Prostate gland (tissue), 2 donors: ENCODE measurements at regions not wholly inside any gene's neighbourhood (a gene's known extent, or its start where the extent isn't known, plus 50 kb on each side); places are given as distances from the start of the nearest gene placed in this dataset.

Source experiments
- DNase-seq: peaks from one replicate; pipeline ENCODE4 v3.0.0-alpha.2; 2019; ENCODE audit warnings: low spot score
- H3K27ac ChIP-seq, 2 donors: fragments of 200-600 bp; sonication (generic); 2 replicates each; pipeline ENCODE4 v1.5.1; 2017 to 2019
- H3K27me3 ChIP-seq: fragments of 200-600 bp; sonication (generic); replicated peaks from 2 replicates; pipeline ENCODE4 v1.5.1; 2019; ENCODE audit not compliant: insufficient read depth
- H3K36me3 ChIP-seq, 2 donors: fragments of 200-600 bp; sonication (generic); 1 replicate in 1 of 2; 2 replicates in 1 of 2; pipeline versions ENCODE4 v1.5.1 to v1.8.1; 2017 to 2019
- H3K4me1 ChIP-seq: fragments of 200-600 bp; sonication (generic); replicated peaks from 2 replicates; pipeline ENCODE4 v1.5.1; 2019
- H3K4me3 ChIP-seq, 2 donors: fragments of 200-600 bp; sonication (generic); 2 replicates each; pipeline ENCODE4 v1.5.1; 2017 to 2019
- H3K9me3 ChIP-seq: fragments of 200-600 bp; sonication (generic); 2 replicates; pipeline ENCODE4 v1.5.1; 2017
- POLR2A ChIP-seq: fragments of 450-650 bp; IDR thresholded peaks from one replicate; pipeline ENCODE4 v1.6.1; 2016; ENCODE audit warnings: antibody characterized with exemption, mild to moderate bottlenecking
- POLR2AphosphoS5 ChIP-seq: sonication (generic); formaldehyde crosslinking; IDR thresholded peaks from one replicate; pipeline ENCODE4 v1.6.1; 2017; ENCODE audit warnings: antibody characterized with exemption
- WGBS: methylation state at CpG from one replicate; pipeline ENCODE4 v1.1.5; 2018; 5-methylcytosine and 5-hydroxymethylcytosine counted together
- intact Hi-C: fragments of 100-400 bp; cut with DNase I; formaldehyde crosslinking; loops from one replicate; pipeline ENCODE4 v1.14.2; 2022
- TF ChIP-seq, protein P1 (sequence below), 4 experiments: fragments of 200-600 bp in 2 of 4; fragments of 450-650 bp in 2 of 4; sonication (generic) in 2 of 4; IDR thresholded peaks; 1 replicate in 3 of 4; 2 replicates in 1 of 4; pipeline ENCODE4 v1.5.1; 2016 to 2019; ENCODE audit warnings: antibody characterized with exemption in 4 of 4, mild to moderate bottlenecking in 2 of 4, moderate library complexity in 2 of 4

DNA sequence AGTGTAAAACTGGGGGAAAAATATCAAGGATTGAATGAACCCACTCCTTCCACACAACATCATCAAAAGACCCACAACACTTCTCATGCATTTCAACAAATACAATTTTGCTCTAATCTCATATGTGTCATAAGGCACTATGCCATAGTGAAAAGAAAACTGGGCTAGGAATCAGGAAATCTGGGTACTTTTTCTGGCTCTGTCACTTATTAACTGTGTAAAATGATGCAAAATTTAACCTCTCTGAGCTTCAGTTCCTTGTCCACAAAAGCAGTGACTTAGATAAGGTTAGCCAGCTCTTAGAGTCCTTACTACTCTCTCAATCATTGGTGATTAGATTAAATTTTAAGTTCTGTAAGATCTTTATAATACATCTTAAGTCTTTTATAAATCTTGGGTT, 250.5 kb upstream of the SOX5 start:
- no peak for DNase-seq
- Histone ChIP-seq H3K4me1 (no peaks in the 10 kb centered on the region), H3K27ac (no peak overlapping the region), H3K9me3 (no peaks in the 10 kb centered on the region), H3K36me3 (no peaks in the 10 kb centered on the region), H3K27me3 (no peaks in the 10 kb centered on the region), H3K4me3 (no peak overlapping the region)
- TF ChIP-seq, protein P1, sequence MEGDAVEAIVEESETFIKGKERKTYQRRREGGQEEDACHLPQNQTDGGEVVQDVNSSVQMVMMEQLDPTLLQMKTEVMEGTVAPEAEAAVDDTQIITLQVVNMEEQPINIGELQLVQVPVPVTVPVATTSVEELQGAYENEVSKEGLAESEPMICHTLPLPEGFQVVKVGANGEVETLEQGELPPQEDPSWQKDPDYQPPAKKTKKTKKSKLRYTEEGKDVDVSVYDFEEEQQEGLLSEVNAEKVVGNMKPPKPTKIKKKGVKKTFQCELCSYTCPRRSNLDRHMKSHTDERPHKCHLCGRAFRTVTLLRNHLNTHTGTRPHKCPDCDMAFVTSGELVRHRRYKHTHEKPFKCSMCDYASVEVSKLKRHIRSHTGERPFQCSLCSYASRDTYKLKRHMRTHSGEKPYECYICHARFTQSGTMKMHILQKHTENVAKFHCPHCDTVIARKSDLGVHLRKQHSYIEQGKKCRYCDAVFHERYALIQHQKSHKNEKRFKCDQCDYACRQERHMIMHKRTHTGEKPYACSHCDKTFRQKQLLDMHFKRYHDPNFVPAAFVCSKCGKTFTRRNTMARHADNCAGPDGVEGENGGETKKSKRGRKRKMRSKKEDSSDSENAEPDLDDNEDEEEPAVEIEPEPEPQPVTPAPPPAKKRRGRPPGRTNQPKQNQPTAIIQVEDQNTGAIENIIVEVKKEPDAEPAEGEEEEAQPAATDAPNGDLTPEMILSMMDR (IDR thresholded peaks at IDR 0.05) = no peak
- no peak for TF ChIP-seq POLR2AphosphoS5
- no peak for TF ChIP-seq POLR2A
- intact Hi-C loops = no loop called here

DNA sequence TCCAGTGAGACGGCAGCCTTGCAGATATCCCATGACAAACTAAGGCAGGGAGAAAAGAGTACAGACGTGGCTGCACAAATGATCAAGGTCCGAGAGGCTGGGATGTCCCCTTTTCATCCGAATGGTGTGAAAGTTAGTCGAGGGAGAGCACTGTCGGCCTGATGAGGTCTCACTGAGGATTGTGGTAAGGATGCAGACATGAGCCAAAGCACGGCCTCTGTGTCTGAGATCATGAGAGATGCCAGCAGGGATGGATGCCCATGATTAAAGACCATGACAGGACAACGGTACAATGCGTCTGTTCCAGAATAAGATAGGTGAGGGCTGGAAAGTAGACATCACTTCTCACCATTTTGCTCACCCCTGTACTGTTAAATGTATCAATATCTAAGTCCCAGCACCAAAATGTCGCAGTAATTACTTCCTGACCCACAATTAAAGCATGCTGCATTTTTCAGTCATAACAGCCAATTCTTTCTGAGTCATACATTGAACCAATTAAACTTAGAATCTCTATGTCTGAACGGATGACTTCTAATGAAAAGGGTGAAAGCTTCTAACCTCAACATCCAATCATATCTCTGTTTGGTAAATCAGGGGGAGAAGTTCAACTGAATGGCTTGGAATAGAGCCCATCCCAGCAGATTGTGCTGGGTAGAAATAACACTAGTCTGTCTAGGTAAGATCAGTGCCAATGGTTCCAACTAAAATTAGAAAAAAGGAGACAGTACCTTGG, 249.6 kb upstream of the SOX5 start:
- intact Hi-C loops = no loop called here
- no peak overlapping the region for H3K27ac ChIP-seq
- no peaks in the 10 kb centered on the region for H3K27me3 ChIP-seq
- H3K9me3 ChIP-seq = no peaks in the 10 kb centered on the region
- no peak for DNase-seq
- H3K4me1 ChIP-seq = no peaks in the 10 kb centered on the region
- TF ChIP-seq POLR2AphosphoS5 (no peak), POLR2A (no peak)
- TF ChIP-seq, protein P1 (IDR thresholded peaks at IDR 0.05) = no peak
- 87% methylated on average over 11 of the region's 11 CpGs for WGBS
- no peaks in the 10 kb centered on the region for H3K36me3 ChIP-seq
- H3K4me3 ChIP-seq = no peak overlapping the region

DNA sequence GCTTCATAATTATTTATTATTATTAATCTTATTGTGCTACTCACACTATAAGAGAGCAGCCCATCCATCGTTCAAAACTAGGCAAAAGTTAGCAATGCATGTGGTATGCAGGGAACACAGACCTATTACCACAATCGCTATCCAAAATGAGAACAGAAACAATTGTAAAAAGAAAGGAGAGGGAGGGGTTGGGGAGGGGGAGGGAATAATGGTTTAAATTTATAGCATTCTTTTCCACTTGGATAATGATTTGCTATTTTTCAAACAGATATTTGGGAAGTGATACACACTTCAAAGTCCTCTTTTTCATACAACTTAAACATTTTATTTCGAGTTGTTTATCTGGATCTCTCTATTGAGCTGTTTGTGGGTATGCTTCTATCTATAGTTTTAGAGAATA, 248.6 kb upstream of the SOX5 start:
- TF ChIP-seq, protein P1 (IDR thresholded peaks at IDR 0.05) = no peak
- no peak for TF ChIP-seq POLR2AphosphoS5
- TF ChIP-seq POLR2A = no peak
- no peak for DNase-seq
- WGBS = 46% methylated on average over 3 of the region's 3 CpGs

DNA sequence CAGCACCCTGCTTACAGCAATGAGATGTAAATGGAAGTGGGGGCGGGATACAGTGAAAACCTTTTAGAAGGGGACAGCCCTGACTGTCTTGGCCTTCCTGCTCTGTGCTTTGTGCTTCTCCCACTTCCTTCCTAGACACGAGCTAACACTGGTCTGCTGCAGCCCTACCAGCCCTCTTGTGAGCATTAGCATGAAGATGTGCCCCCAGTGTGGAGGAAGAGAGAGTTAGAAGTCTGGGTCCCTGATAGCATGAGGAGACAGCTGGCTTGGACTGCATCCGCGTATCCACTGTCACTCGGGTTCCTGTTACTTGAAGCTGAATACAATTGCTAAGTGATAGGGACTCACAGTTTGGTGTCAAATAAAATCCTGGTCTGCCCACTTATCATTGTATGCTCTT, 248.1 kb upstream of the SOX5 start:
- Histone ChIP-seq H3K9me3 (no peaks in the 10 kb centered on the region), H3K36me3 (no peaks in the 10 kb centered on the region), H3K4me3 (no peak overlapping the region), H3K27ac (no peak overlapping the region), H3K4me1 (no peaks in the 10 kb centered on the region), H3K27me3 (no peaks in the 10 kb centered on the region)
- 67% methylated on average over 5 of the region's 5 CpGs for WGBS
- intact Hi-C loops = no loop called here
- no peak for DNase-seq
- no peak for TF ChIP-seq POLR2A

More for the DNA sequence above, 248.6 kb upstream of the SOX5 start:
- no peak overlapping the region for H3K4me3 ChIP-seq
- intact Hi-C loops = no loop called here
- no peaks in the 10 kb centered on the region for H3K36me3 ChIP-seq
- no peaks in the 10 kb centered on the region for H3K4me1 ChIP-seq
- no peaks in the 10 kb centered on the region for H3K27me3 ChIP-seq
- H3K9me3 ChIP-seq = no peaks in the 10 kb centered on the region
- no peak overlapping the region for H3K27ac ChIP-seq

DNA sequence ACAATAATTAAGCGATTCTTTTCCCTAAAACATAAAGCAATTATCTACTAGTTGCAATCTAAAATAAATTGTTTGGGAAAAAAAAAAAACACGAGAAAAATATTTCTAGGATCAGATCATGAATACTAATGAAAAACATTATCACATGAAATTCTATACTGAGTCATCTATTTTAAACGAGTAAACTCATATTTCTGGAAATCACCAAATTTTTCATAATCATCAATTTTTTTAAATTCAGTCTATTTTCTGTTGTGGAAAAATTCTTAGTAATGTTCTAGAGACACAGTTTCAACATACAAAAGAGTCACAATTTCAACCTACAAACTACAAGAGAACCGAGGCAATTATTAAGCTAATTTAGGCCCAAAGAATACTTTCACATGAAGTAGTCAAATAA, 245.6 kb upstream of the SOX5 start:
- Histone ChIP-seq H3K4me3 (no peak overlapping the region), H3K27ac (no peak overlapping the region), H3K4me1 (no peaks in the 10 kb centered on the region), H3K36me3 (no peaks in the 10 kb centered on the region), H3K27me3 (no peaks in the 10 kb centered on the region), H3K9me3 (no peaks in the 10 kb centered on the region)
- intact Hi-C loops = no loop called here
- WGBS = 96% methylated on average over 4 of the region's 4 CpGs
- DNase-seq = no peak
- TF ChIP-seq POLR2AphosphoS5 (no peak), POLR2A (no peak)
- TF ChIP-seq, protein P1 (IDR thresholded peaks at IDR 0.05) = no peak
